OCI-LY1 (cell line): ENCODE measurements at regions not wholly inside any gene's neighbourhood (a gene's known extent, or its start where the extent isn't known, plus 50 kb on each side); places are given as distances from the start of the nearest gene placed in this dataset.

ENCODE experiments used
- H2AFZ ChIP-seq: fragments of 200-600 bp; sonication (generic), shearing (Covaris generic); 2 replicates; pipeline ENCODE4 v1.6.0; 2014; ENCODE audit warnings: antibody characterized with exemption, mild to moderate bottlenecking, low read length
- H3F3A ChIP-seq: fragments of 200-600 bp; sonication (generic), shearing (Covaris generic); 2 replicates; pipeline ENCODE4 v1.6.0; 2014; ENCODE audit warnings: mild to moderate bottlenecking, antibody characterized with exemption, low read length, moderate library complexity; ENCODE audit not compliant: insufficient read depth
- H3K27ac ChIP-seq: fragments of 200-600 bp; sonication (generic); 2 replicates; pipeline ENCODE4 v1.5.1; 2014; ENCODE audit warnings: low read length, mixed run types, mild to moderate bottlenecking, low read depth; ENCODE audit not compliant: poor library complexity, severe bottlenecking
- H3K27me3 ChIP-seq: fragments of 200-600 bp; sonication (generic); 2 replicates; pipeline ENCODE4 v1.6.0; 2014; ENCODE audit warnings: antibody characterized with exemption, mild to moderate bottlenecking, low read length, moderate library complexity; ENCODE audit not compliant: insufficient read depth
- H3K36me3 ChIP-seq: fragments of 200-600 bp; sonication (generic); 2 replicates; pipeline ENCODE4 v1.6.1; 2014; ENCODE audit warnings: mild to moderate bottlenecking, antibody characterized with exemption, low read length, moderate library complexity, mixed read lengths; ENCODE audit not compliant: insufficient read depth
- H3K4me1 ChIP-seq: fragments of 200-600 bp; sonication (generic); 2 replicates; pipeline ENCODE4 v1.5.1; 2014; ENCODE audit warnings: mild to moderate bottlenecking, low read length, moderate library complexity; ENCODE audit not compliant: insufficient read depth, severe bottlenecking
- H3K4me2 ChIP-seq: fragments of 200-600 bp; sonication (generic), shearing (Covaris generic); 2 replicates; pipeline ENCODE4 v1.6.1; 2014; ENCODE audit warnings: low read length
- H3K4me3 ChIP-seq: fragments of 200-600 bp; sonication (generic); 2 replicates; pipeline ENCODE4 v1.5.1; 2014; ENCODE audit warnings: low read length, low read depth, mild to moderate bottlenecking, mixed read lengths; ENCODE audit not compliant: poor library complexity, severe bottlenecking
- H3K79me2 ChIP-seq: fragments of 200-600 bp; shearing (Covaris generic); 2 replicates; pipeline ENCODE4 v1.6.1; 2016; ENCODE audit warnings: mixed run types, low read length, mixed read lengths; ENCODE audit not compliant: insufficient read depth
- H3K9ac ChIP-seq: fragments of 200-600 bp; sonication (generic), shearing (Covaris generic); 2 replicates; pipeline ENCODE4 v1.6.1; 2014; ENCODE audit warnings: mild to moderate bottlenecking, low read length, mixed read lengths
- H3K9me2 ChIP-seq: fragments of 200-600 bp; sonication (generic), shearing (Covaris generic); 2 replicates; pipeline ENCODE4 v1.6.1; 2014; ENCODE audit warnings: low read depth, mild to moderate bottlenecking, low read length, mixed read lengths
- H3K9me3 ChIP-seq: fragments of 200-600 bp; shearing (Covaris generic); 2 replicates; pipeline ENCODE4 v1.6.1; 2014; ENCODE audit warnings: low read length, mixed read lengths
- H4K20me1 ChIP-seq: fragments of 200-600 bp; sonication (generic), shearing (Covaris generic); 2 replicates; pipeline ENCODE4 v1.6.0; 2016; ENCODE audit warnings: mild to moderate bottlenecking, low read length; ENCODE audit not compliant: insufficient read depth
- CTCF ChIP-seq: fragments of 200-600 bp; sonication (generic), shearing (Covaris generic); IDR thresholded peaks from 2 replicates; pipeline ENCODE4 v1.5.1; 2017; ENCODE audit warnings: mild to moderate bottlenecking, antibody characterized with exemption, low read length, moderate library complexity, mixed read lengths
- EZH2 ChIP-seq: fragments of 200-600 bp; sonication (generic), shearing (Covaris generic); IDR thresholded peaks from 2 replicates; pipeline ENCODE4 v1.8.0; 2017; ENCODE audit warnings: borderline replicate concordance, mixed run types, mild to moderate bottlenecking, antibody characterized with exemption, low read length, moderate library complexity, mixed read lengths

- H3K9ac ChIP-seq = no peak overlapping the region
- H3F3A ChIP-seq = no peaks in the 10 kb centered on the region
- no peak overlapping the region for H2AFZ ChIP-seq
- H4K20me1 ChIP-seq = no peaks in the 10 kb centered on the region
- no peak overlapping the region for H3K4me3 ChIP-seq
- no peak overlapping the region for H3K27ac ChIP-seq
- H3K4me1 ChIP-seq = no peaks in the 10 kb centered on the region
- no peaks in the 10 kb centered on the region for H3K9me3 ChIP-seq
- H3K79me2 ChIP-seq = no peaks in the 10 kb centered on the region
- no peaks in the 10 kb centered on the region for H3K27me3 ChIP-seq
- H3K9me2 ChIP-seq = no peaks in the 10 kb centered on the region
- H3K4me2 ChIP-seq = no peak overlapping the region
- no peak for TF ChIP-seq CTCF
- TF ChIP-seq EZH2 = no peak
- H3K36me3 ChIP-seq = no peaks in the 10 kb centered on the region
Measured at GRCh38 chr5:21209409-21209808, 1221.4 kb upstream of the CDH18 start.

- no peaks in the 10 kb centered on the region for H3F3A ChIP-seq
- TF ChIP-seq EZH2 (no peak), CTCF (no peak)
- H3K4me3 ChIP-seq = no peak overlapping the region
- H3K9ac ChIP-seq = no peak overlapping the region
- no peak overlapping the region for H2AFZ ChIP-seq
- H3K9me3 ChIP-seq = no peaks in the 10 kb centered on the region
- H3K79me2 ChIP-seq = no peaks in the 10 kb centered on the region
- H3K27me3 ChIP-seq = no peaks in the 10 kb centered on the region
- H3K9me2 ChIP-seq = no peaks in the 10 kb centered on the region
- H3K4me2 ChIP-seq = no peak overlapping the region
- no peak overlapping the region for H3K27ac ChIP-seq
- H3K4me1 ChIP-seq = no peaks in the 10 kb centered on the region
- H3K36me3 ChIP-seq = no peaks in the 10 kb centered on the region
- H4K20me1 ChIP-seq = no peaks in the 10 kb centered on the region
Measured at GRCh38 chr5:21199087-21199486, 1211.1 kb upstream of the CDH18 start.

GRCh38 chr5:21195145-21195544 is 1207.1 kb upstream of the CDH18 start:
- H3K4me3 ChIP-seq = no peak overlapping the region
- H3K4me2 ChIP-seq = no peak overlapping the region
- no peak for TF ChIP-seq CTCF
- H3K9me2 ChIP-seq = no peaks in the 10 kb centered on the region
- H3F3A ChIP-seq = no peaks in the 10 kb centered on the region
- H4K20me1 ChIP-seq = no peaks in the 10 kb centered on the region
- no peaks in the 10 kb centered on the region for H3K36me3 ChIP-seq
- H2AFZ ChIP-seq = no peak overlapping the region
- H3K9ac ChIP-seq = no peak overlapping the region
- no peaks in the 10 kb centered on the region for H3K4me1 ChIP-seq
- no peaks in the 10 kb centered on the region for H3K27me3 ChIP-seq
- H3K9me3 ChIP-seq = no peaks in the 10 kb centered on the region
- H3K79me2 ChIP-seq = no peaks in the 10 kb centered on the region
- no peak overlapping the region for H3K27ac ChIP-seq
